Body of pancreas (tissue), 4 donors: ENCODE measurements at regions not wholly inside any gene's neighbourhood (a gene's known extent, or its start where the extent isn't known, plus 50 kb on each side); places are given as distances from the start of the nearest gene placed in this dataset.

Experiments
- POLR2A ChIP-seq, 3 donors: fragments of 450-650 bp; IDR thresholded peaks; one replicate each; pipeline ENCODE4 v1.6.1; 2016; ENCODE audit warnings: antibody characterized with exemption in 3 of 3, mild to moderate bottlenecking in 2 of 3
- TF ChIP-seq, protein P1 (sequence below), 7 experiments: fragments of 450-650 bp in 4 of 7; fragments of 200-600 bp in 3 of 7; sonication (generic) in 3 of 7; IDR thresholded peaks; one replicate each; pipeline ENCODE4 v1.5.1; 2016 to 2019; ENCODE audit warnings: antibody characterized with exemption in 7 of 7

DNA sequence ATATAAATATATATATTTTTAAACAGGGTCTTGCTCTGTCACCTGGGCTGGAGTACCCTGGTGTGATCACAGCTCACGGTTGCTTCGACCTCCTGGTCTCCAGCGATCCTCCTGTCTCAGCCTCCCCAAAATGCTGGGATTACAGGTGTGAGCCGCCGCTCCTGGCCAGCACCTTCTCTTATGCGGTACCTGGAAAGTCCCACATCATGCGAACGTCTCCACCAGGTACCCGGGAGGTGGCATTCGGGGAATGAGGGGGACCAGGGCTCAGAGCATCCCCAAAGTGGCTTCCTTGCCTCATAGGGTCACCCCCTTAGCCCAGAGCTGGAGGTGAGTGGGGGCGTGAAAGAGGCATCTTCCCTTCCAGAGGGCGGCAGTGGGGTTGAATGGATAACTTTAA lies 84.0 kb upstream of the PPP2R3B start:
- TF ChIP-seq, protein P1, sequence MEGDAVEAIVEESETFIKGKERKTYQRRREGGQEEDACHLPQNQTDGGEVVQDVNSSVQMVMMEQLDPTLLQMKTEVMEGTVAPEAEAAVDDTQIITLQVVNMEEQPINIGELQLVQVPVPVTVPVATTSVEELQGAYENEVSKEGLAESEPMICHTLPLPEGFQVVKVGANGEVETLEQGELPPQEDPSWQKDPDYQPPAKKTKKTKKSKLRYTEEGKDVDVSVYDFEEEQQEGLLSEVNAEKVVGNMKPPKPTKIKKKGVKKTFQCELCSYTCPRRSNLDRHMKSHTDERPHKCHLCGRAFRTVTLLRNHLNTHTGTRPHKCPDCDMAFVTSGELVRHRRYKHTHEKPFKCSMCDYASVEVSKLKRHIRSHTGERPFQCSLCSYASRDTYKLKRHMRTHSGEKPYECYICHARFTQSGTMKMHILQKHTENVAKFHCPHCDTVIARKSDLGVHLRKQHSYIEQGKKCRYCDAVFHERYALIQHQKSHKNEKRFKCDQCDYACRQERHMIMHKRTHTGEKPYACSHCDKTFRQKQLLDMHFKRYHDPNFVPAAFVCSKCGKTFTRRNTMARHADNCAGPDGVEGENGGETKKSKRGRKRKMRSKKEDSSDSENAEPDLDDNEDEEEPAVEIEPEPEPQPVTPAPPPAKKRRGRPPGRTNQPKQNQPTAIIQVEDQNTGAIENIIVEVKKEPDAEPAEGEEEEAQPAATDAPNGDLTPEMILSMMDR (IDR thresholded peaks at IDR 0.05): no peak
- TF ChIP-seq POLR2A (IDR thresholded peaks at IDR 0.05): no peak
